ENCODE measurements at regions not wholly inside any gene's neighbourhood (a gene's known extent, or its start where the extent isn't known, plus 50 kb on each side); places are given as distances from the start of the nearest gene placed in this dataset.

DNA sequence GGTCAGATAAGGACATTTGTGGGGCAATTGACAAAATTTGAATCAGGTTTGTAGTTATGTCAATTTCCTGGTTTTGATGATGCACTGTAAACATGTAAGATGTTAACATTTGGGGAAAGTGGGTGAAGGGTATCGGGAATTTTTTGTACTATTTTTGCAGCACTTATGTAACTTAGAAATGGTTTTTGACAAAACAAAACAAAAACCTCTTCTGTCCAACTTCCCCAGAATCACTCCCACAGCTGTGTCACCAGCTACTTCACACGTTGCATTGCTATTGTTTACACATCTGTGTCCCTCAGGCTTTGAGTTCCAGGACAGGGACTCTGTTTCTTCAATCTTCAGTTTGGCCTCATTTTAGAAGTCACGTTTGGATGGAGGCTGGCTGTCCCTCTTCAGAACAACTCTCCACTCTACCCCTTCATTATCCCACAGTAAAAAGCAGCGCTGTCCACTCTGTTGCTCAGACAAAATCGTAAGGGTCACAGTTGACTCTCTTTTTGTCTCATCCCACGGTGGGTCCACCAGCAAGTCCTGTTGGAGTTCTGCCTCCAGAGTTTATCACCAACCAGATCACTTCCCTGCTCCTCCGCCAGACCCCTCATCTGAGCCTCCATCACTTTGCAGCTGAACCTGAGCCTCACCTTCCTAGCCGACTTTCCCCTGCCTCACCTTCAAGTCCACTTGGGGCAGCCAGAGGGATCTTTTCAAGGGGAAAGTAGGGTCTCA lies 63.2 kb downstream of the NENF start:
- H3K4me3 ChIP-seq (ENCODE audit: low read depth, low read length), result no peak overlapping the region

GRCh38 chr1:212496682-212497081 lies 64.0 kb downstream of the NENF start:
- Histone ChIP-seq H3K27me3 (ENCODE audit: control insufficient read depth, insufficient read depth, low read length) (peaks cover 4% of the 10 kb centered on the region), H3K36me3 (ENCODE audit: control insufficient read depth, insufficient read depth, low read length) (no peaks in the 10 kb centered on the region), H3K4me3 (ENCODE audit: low read depth, low read length) (no peak overlapping the region)
- TF ChIP-seq, protein P1, sequence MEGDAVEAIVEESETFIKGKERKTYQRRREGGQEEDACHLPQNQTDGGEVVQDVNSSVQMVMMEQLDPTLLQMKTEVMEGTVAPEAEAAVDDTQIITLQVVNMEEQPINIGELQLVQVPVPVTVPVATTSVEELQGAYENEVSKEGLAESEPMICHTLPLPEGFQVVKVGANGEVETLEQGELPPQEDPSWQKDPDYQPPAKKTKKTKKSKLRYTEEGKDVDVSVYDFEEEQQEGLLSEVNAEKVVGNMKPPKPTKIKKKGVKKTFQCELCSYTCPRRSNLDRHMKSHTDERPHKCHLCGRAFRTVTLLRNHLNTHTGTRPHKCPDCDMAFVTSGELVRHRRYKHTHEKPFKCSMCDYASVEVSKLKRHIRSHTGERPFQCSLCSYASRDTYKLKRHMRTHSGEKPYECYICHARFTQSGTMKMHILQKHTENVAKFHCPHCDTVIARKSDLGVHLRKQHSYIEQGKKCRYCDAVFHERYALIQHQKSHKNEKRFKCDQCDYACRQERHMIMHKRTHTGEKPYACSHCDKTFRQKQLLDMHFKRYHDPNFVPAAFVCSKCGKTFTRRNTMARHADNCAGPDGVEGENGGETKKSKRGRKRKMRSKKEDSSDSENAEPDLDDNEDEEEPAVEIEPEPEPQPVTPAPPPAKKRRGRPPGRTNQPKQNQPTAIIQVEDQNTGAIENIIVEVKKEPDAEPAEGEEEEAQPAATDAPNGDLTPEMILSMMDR (IDR thresholded peaks at IDR 0.05; ENCODE audit: insufficient read depth, low read length, poor library complexity, severe bottlenecking), result no peak
- DNase-seq (ENCODE audit: low read depth), result no peak

More for the DNA sequence above, 63.2 kb downstream of the NENF start:
- H3K27me3 ChIP-seq (ENCODE audit: control insufficient read depth, insufficient read depth, low read length), result peaks cover 4% of the 10 kb centered on the region
- TF ChIP-seq, protein P1 (IDR thresholded peaks at IDR 0.05; ENCODE audit: insufficient read depth, low read length, poor library complexity, severe bottlenecking), result no peak
- no peaks in the 10 kb centered on the region for H3K36me3 ChIP-seq (ENCODE audit: control insufficient read depth, insufficient read depth, low read length)
- DNase-seq (ENCODE audit: low read depth), result no peak

GRCh38 chr1:212497553-212497952 lies 64.8 kb downstream of the NENF start:
- Histone ChIP-seq H3K36me3 (ENCODE audit: control insufficient read depth, insufficient read depth, low read length) (no peaks in the 10 kb centered on the region), H3K27me3 (ENCODE audit: control insufficient read depth, insufficient read depth, low read length) (peaks cover 4% of the 10 kb centered on the region), H3K4me3 (ENCODE audit: low read depth, low read length) (no peak overlapping the region)
- TF ChIP-seq, protein P1 (IDR thresholded peaks at IDR 0.05; ENCODE audit: insufficient read depth, low read length, poor library complexity, severe bottlenecking), result no peak
- no peak for DNase-seq (ENCODE audit: low read depth)

DNA sequence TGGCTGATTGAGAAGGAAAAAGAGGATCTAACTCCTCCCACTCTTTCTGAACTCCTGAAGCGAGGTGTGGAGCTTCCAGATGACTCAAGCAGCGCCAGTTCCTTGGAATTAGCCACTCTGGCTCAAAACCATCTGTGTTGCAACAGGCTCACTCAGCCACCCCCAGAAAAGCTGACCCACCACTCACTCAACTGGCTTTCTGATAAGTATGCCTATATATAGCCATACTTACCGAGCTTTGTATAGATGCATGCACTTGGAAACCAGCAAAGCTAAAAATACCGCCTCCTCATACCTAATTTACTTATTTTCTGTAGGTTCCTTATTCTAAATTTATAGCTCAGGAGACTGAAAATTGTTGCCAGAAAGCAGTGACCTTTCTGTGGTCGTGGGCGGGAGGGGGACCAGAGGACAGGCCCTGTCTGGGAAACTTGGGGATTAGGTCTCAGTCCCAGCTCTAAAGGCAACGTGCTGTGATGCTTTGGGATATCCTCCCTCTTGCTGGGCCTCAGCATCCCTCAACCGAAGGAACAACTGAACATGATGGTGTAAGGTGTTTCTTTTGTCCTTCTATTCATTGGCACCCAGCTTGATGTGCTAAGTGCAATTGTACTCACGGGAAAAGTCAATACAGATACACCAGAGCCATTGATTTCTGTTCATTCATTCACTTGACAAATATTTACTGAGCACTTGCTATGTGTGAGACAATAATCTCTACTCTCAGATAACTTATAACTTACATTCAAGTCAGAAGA lies 65.7 kb downstream of the NENF start:
- DNase-seq (ENCODE audit: low read depth), result no peak
- H3K4me3 ChIP-seq (ENCODE audit: low read depth, low read length), result no peak overlapping the region
- TF ChIP-seq, protein P1 (IDR thresholded peaks at IDR 0.05; ENCODE audit: insufficient read depth, low read length, poor library complexity, severe bottlenecking), result no peak
- peaks cover 4% of the 10 kb centered on the region for H3K27me3 ChIP-seq (ENCODE audit: control insufficient read depth, insufficient read depth, low read length)
- no peaks in the 10 kb centered on the region for H3K36me3 ChIP-seq (ENCODE audit: control insufficient read depth, insufficient read depth, low read length)

GRCh38 chr1:212500351-212500750 lies 67.6 kb downstream of the NENF start:
- Histone ChIP-seq H3K27me3 (ENCODE audit: control insufficient read depth, insufficient read depth, low read length) (peaks cover 4% of the 10 kb centered on the region), H3K4me3 (ENCODE audit: low read depth, low read length) (no peak overlapping the region), H3K36me3 (ENCODE audit: control insufficient read depth, insufficient read depth, low read length) (no peaks in the 10 kb centered on the region)
- TF ChIP-seq, protein P1 (IDR thresholded peaks at IDR 0.05; ENCODE audit: insufficient read depth, low read length, poor library complexity, severe bottlenecking), result no peak
- no peak for DNase-seq (ENCODE audit: low read depth)
